Liver (tissue), 8 donors: ENCODE measurements at regions not wholly inside any gene's neighbourhood (a gene's known extent, or its start where the extent isn't known, plus 50 kb on each side); places are given as distances from the start of the nearest gene placed in this dataset.

Experiments used
- DNase-seq: peaks from one replicate; pipeline ENCODE4 v3.0.0-alpha.2; 2017; ENCODE audit warnings: low spot score
- H3K27ac ChIP-seq, 2 donors: one replicate each; pipeline ENCODE4 v1.7.0; 2013; ENCODE audit warnings: inconsistent platforms in 2 of 2, low read length in 2 of 2, control low read depth in 1 of 2, low read depth in 1 of 2, mild to moderate bottlenecking in 1 of 2
- H3K27me3 ChIP-seq, 4 donors: one replicate each; pipeline versions ENCODE4 v1.6.1 to v1.7.0; 2013; ENCODE audit warnings: low read length in 3 of 4, inconsistent platforms in 1 of 4, mild to moderate bottlenecking in 1 of 4, moderate library complexity in 1 of 4; ENCODE audit not compliant: control insufficient read depth in 4 of 4, insufficient read depth in 4 of 4
- H3K36me3 ChIP-seq, 4 donors: one replicate each; pipeline versions ENCODE4 v1.6.1 to v1.7.0; 2013; ENCODE audit warnings: low read length in 3 of 4, mild to moderate bottlenecking in 3 of 4, low read depth in 1 of 4, moderate library complexity in 1 of 4; ENCODE audit not compliant: control insufficient read depth in 4 of 4, insufficient read depth in 3 of 4
- H3K4me1 ChIP-seq, 4 donors: one replicate each; pipeline versions ENCODE4 v1.6.1 to v1.7.0; 2013; ENCODE audit warnings: low read length in 3 of 4, mild to moderate bottlenecking in 3 of 4, moderate library complexity in 1 of 4; ENCODE audit not compliant: control insufficient read depth in 4 of 4, insufficient read depth in 4 of 4
- H3K4me3 ChIP-seq, 3 donors: one replicate each; pipeline versions ENCODE4 v1.6.1 to v1.7.0; 2013; ENCODE audit warnings: low read length in 3 of 3, control low read depth in 1 of 3, low read depth in 1 of 3, mild to moderate bottlenecking in 1 of 3
- H3K9ac ChIP-seq, 2 donors: one replicate each; pipeline ENCODE4 v1.7.0; 2013; ENCODE audit warnings: low read length in 2 of 2, mild to moderate bottlenecking in 2 of 2, moderate library complexity in 2 of 2, control low read depth in 1 of 2, low read depth in 1 of 2
- H3K9me3 ChIP-seq, 4 donors: one replicate each; pipeline versions ENCODE4 v1.6.1 to v1.7.0; 2013; ENCODE audit warnings: low read length in 3 of 4; ENCODE audit not compliant: control insufficient read depth in 4 of 4
- CTCF ChIP-seq: fragments of 150-350 bp; IDR thresholded peaks from 2 replicates; pipeline ENCODE4 v1.5.1; 2017; ENCODE audit warnings: improper control_type of control experiment, low read depth, low read length; ENCODE audit not compliant: missing input control
- EGR1 ChIP-seq, 2 donors: IDR thresholded peaks; 2 replicates each; pipeline ENCODE4 v1.6.1; 2016 to 2018; ENCODE audit warnings: antibody characterized with exemption in 2 of 2, low read depth in 2 of 2
- GABPA ChIP-seq, 2 donors: IDR thresholded peaks in 1 of 2; conservative IDR thresholded peaks in 1 of 2; 2 replicates each; pipeline ENCODE4 v1.6.1; 2016; ENCODE audit warnings: antibody characterized with exemption in 2 of 2, mild to moderate bottlenecking in 1 of 2, moderate library complexity in 1 of 2
- HNF4A ChIP-seq, 2 donors: conservative IDR thresholded peaks; 2 replicates each; pipeline ENCODE4 v1.6.1; 2016; ENCODE audit warnings: antibody characterized with exemption in 2 of 2, mild to moderate bottlenecking in 2 of 2
- HNF4G ChIP-seq: IDR thresholded peaks from 2 replicates; pipeline ENCODE4 v1.6.1; 2016; ENCODE audit warnings: antibody characterized with exemption
- JUND ChIP-seq, 2 donors: IDR thresholded peaks; 2 replicates each; pipeline ENCODE4 v1.6.1; 2016; ENCODE audit warnings: antibody characterized with exemption in 2 of 2
- MAX ChIP-seq: IDR thresholded peaks from 2 replicates; pipeline ENCODE4 v1.6.1; 2016; ENCODE audit warnings: antibody characterized with exemption
- NR2F2 ChIP-seq: IDR thresholded peaks from 2 replicates; pipeline ENCODE4 v1.6.1; 2016; ENCODE audit warnings: antibody characterized with exemption
- RAD21 ChIP-seq, 2 donors: IDR thresholded peaks; 2 replicates each; pipeline ENCODE4 v1.6.1; 2016; ENCODE audit warnings: antibody characterized with exemption in 2 of 2, mild to moderate bottlenecking in 2 of 2
- RXRA ChIP-seq, 2 donors: IDR thresholded peaks; 2 replicates each; pipeline ENCODE4 v1.6.1; 2017 to 2018; ENCODE audit warnings: antibody characterized with exemption in 2 of 2, mild to moderate bottlenecking in 1 of 2
- SP1 ChIP-seq: IDR thresholded peaks from 2 replicates; pipeline ENCODE4 v1.6.1; 2018; ENCODE audit warnings: antibody characterized with exemption, mild to moderate bottlenecking
- TAF1 ChIP-seq: conservative IDR thresholded peaks from 2 replicates; pipeline ENCODE4 v1.6.1; 2016; ENCODE audit warnings: antibody characterized with exemption, mild to moderate bottlenecking
- YY1 ChIP-seq: IDR thresholded peaks from 2 replicates; pipeline ENCODE4 v1.6.1; 2016; ENCODE audit warnings: antibody characterized with exemption, mild to moderate bottlenecking
- WGBS: extraction: QIAGEN DNeasy Blood & Tissue Kit; methylation state at CpG from one replicate; pipeline ENCODE4 v1.1.7; 2013; 5-methylcytosine and 5-hydroxymethylcytosine counted together
- TF ChIP-seq, protein P1 (sequence below): IDR thresholded peaks from 2 replicates; pipeline ENCODE4 v1.6.1; 2016; ENCODE audit warnings: antibody characterized with exemption
- TF ChIP-seq, protein P2 (sequence below): IDR thresholded peaks from 2 replicates; pipeline ENCODE4 v1.6.1; 2016; ENCODE audit warnings: antibody characterized with exemption, mild to moderate bottlenecking
- TF ChIP-seq, protein P3 (sequence below): IDR thresholded peaks from 2 replicates; pipeline ENCODE4 v1.6.1; 2016; ENCODE audit warnings: antibody characterized with exemption
- donor health status: healthy.
- donor health status: healthy.
- donor health status: healthy.
- donor health status: healthy.
- donor health status: healthy.

GRCh38 chr16:85561248-85562092 is 51.7 kb upstream of the GSE1 start:
- no peak for DNase-seq
- no peaks in the 10 kb centered on the region for H3K36me3 ChIP-seq
- TF ChIP-seq RXRA (IDR thresholded peaks at IDR 0.05) (peak in 1 of 2 donors; percentile 34), GABPA (IDR thresholded peaks at IDR 0.05 in 1 of 2, conservative IDR thresholded peaks at IDR 0.05 in 1 of 2) (no peak)
- peak overlapping the region; percentile 61 to 84 for H3K27ac ChIP-seq
- H3K4me1 ChIP-seq = peaks cover 23 to 92% (median 72%) of the 10 kb centered on the region in 4 donors
- H3K9me3 ChIP-seq = no peaks in the 10 kb centered on the region
- no peak overlapping the region for H3K9ac ChIP-seq
- no peaks in the 10 kb centered on the region for H3K27me3 ChIP-seq
- no peak overlapping the region for H3K4me3 ChIP-seq
- WGBS = 64% methylated on average over 24 of the region's 24 CpGs

GRCh38 chr16:85562093-85562786 is 50.9 kb upstream of the GSE1 start:
- Histone ChIP-seq H3K9ac (peak overlapping the region in 1 of 2 donors; percentile 12), H3K36me3 (no peaks in the 10 kb centered on the region), H3K4me1 (peaks cover 23 to 94% (median 72%) of the 10 kb centered on the region in 4 donors), H3K4me3 (no peak overlapping the region), H3K9me3 (no peaks in the 10 kb centered on the region), H3K27me3 (no peaks in the 10 kb centered on the region), H3K27ac (peak overlapping the region; percentile 84 to 93)
- DNase-seq = no peak
- no peak for TF ChIP-seq JUND (IDR thresholded peaks at IDR 0.05)
- TF ChIP-seq YY1 = no peak
- 84% methylated on average over 19 of the region's 19 CpGs for WGBS

- Histone ChIP-seq H3K36me3 (no peaks in the 10 kb centered on the region), H3K27me3 (no peaks in the 10 kb centered on the region), H3K9me3 (no peaks in the 10 kb centered on the region), H3K9ac (peak overlapping the region in 1 of 2 donors; percentile 8), H3K4me3 (peak overlapping the region in 1 of 3 donors; percentile 25), H3K4me1 (peaks cover 24 to 92% (median 73%) of the 10 kb centered on the region in 4 donors), H3K27ac (peak overlapping the region; percentile 84 to 93)
- TF ChIP-seq EGR1 (IDR thresholded peaks at IDR 0.05; ENCODE audit: low read depth in 2 of 2) (no peak), HNF4G (no peak), JUND (IDR thresholded peaks at IDR 0.05) (no peak), RAD21 (IDR thresholded peaks at IDR 0.05) (no peak), MAX (no peak), HNF4A (conservative IDR thresholded peaks at IDR 0.05) (no peak), GABPA (IDR thresholded peaks at IDR 0.05 in 1 of 2, conservative IDR thresholded peaks at IDR 0.05 in 1 of 2) (no peak), NR2F2 (no peak), SP1 (no peak), TAF1 (no peak), CTCF (no peak), RXRA (IDR thresholded peaks at IDR 0.05) (no peak), YY1 (no peak)
- TF ChIP-seq, protein P1, sequence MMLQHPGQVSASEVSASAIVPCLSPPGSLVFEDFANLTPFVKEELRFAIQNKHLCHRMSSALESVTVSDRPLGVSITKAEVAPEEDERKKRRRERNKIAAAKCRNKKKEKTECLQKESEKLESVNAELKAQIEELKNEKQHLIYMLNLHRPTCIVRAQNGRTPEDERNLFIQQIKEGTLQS = no peak
- TF ChIP-seq, protein P2, sequence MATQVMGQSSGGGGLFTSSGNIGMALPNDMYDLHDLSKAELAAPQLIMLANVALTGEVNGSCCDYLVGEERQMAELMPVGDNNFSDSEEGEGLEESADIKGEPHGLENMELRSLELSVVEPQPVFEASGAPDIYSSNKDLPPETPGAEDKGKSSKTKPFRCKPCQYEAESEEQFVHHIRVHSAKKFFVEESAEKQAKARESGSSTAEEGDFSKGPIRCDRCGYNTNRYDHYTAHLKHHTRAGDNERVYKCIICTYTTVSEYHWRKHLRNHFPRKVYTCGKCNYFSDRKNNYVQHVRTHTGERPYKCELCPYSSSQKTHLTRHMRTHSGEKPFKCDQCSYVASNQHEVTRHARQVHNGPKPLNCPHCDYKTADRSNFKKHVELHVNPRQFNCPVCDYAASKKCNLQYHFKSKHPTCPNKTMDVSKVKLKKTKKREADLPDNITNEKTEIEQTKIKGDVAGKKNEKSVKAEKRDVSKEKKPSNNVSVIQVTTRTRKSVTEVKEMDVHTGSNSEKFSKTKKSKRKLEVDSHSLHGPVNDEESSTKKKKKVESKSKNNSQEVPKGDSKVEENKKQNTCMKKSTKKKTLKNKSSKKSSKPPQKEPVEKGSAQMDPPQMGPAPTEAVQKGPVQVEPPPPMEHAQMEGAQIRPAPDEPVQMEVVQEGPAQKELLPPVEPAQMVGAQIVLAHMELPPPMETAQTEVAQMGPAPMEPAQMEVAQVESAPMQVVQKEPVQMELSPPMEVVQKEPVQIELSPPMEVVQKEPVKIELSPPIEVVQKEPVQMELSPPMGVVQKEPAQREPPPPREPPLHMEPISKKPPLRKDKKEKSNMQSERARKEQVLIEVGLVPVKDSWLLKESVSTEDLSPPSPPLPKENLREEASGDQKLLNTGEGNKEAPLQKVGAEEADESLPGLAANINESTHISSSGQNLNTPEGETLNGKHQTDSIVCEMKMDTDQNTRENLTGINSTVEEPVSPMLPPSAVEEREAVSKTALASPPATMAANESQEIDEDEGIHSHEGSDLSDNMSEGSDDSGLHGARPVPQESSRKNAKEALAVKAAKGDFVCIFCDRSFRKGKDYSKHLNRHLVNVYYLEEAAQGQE = no peak
- TF ChIP-seq, protein P3, sequence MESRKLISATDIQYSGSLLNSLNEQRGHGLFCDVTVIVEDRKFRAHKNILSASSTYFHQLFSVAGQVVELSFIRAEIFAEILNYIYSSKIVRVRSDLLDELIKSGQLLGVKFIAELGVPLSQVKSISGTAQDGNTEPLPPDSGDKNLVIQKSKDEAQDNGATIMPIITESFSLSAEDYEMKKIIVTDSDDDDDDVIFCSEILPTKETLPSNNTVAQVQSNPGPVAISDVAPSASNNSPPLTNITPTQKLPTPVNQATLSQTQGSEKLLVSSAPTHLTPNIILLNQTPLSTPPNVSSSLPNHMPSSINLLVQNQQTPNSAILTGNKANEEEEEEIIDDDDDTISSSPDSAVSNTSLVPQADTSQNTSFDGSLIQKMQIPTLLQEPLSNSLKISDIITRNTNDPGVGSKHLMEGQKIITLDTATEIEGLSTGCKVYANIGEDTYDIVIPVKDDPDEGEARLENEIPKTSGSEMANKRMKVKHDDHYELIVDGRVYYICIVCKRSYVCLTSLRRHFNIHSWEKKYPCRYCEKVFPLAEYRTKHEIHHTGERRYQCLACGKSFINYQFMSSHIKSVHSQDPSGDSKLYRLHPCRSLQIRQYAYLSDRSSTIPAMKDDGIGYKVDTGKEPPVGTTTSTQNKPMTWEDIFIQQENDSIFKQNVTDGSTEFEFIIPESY = no peak
- DNase-seq = no peak
- 59% methylated on average over 8 of the region's 8 CpGs for WGBS
These were observed 50.1 kb upstream of the GSE1 start for GRCh38 chr16:85563034-85563433.
